ENCODE measurements at regions not wholly inside any gene's neighbourhood (a gene's known extent, or its start where the extent isn't known, plus 50 kb on each side); places are given as distances from the start of the nearest gene placed in this dataset.

DNA sequence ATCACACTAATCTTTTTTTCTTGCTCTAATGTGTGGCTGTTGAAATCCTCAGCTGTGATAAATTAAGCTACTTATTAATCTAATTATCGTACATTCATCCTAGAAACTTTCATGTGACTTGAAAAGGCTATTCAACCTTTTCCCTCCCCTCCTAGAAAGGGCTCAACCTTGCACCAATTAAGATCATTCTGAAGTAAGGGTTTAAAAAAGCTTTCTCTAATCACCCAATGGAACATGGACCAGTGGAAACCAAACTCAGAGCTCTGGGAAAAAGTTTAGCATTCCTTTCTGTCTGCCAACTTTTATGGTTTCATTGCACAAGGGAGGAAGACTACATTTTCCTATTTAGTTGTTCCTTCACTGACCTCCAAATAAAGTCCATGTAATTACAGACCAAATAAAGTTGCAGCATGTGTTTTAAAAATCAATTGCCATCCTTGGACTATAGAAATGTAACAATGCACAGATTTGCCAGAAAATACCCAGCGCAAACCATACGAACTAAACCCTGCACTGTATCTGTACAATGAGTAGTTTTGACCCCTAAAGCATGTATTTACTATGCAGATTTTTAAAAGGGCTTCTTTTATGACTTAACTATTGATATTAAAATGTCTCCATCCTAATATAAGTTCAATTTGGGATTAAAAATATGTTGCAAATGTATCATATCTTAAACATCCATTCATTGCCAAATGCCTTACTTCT is 142.6 kb upstream of the OTX2 start:
- Histone ChIP-seq H3K36me3 (no peaks in the 10 kb centered on the region), H3K9me3 (no peaks in the 10 kb centered on the region), H3K4me3 (no peak overlapping the region), H3K4me1 (no peaks in the 10 kb centered on the region), H3K27ac (no peak overlapping the region), H3K27me3 (no peaks in the 10 kb centered on the region)
- DNase-seq (ENCODE audit: low spot score): no peak
- TF ChIP-seq, protein P1, sequence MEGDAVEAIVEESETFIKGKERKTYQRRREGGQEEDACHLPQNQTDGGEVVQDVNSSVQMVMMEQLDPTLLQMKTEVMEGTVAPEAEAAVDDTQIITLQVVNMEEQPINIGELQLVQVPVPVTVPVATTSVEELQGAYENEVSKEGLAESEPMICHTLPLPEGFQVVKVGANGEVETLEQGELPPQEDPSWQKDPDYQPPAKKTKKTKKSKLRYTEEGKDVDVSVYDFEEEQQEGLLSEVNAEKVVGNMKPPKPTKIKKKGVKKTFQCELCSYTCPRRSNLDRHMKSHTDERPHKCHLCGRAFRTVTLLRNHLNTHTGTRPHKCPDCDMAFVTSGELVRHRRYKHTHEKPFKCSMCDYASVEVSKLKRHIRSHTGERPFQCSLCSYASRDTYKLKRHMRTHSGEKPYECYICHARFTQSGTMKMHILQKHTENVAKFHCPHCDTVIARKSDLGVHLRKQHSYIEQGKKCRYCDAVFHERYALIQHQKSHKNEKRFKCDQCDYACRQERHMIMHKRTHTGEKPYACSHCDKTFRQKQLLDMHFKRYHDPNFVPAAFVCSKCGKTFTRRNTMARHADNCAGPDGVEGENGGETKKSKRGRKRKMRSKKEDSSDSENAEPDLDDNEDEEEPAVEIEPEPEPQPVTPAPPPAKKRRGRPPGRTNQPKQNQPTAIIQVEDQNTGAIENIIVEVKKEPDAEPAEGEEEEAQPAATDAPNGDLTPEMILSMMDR (IDR thresholded peaks at IDR 0.05): no peak

DNA sequence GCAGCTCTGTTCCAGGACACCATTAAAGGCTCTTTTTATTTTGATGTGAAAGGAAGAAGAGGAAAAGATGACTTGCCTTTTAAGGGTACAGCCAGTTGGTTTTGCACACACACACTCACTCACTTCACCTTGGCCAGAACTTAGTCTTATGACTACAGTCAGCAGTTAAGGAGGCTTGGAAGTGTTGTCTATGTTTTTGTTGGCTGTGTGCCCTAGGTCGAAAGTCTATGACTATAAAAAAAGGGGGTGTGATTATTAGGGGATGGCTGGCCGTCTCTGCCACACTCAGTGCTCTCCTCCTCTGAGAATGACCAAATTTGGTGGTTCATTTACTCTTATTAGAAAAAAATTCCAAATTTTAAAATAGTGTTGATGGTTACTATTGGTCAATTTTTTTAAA is 139.5 kb upstream of the OTX2 start:
- Histone ChIP-seq H3K27ac (no peak overlapping the region), H3K4me3 (no peak overlapping the region), H3K4me1 (no peaks in the 10 kb centered on the region), H3K27me3 (no peaks in the 10 kb centered on the region), H3K9me3 (no peaks in the 10 kb centered on the region), H3K36me3 (no peaks in the 10 kb centered on the region)
- no peak for DNase-seq (ENCODE audit: low spot score)
- TF ChIP-seq, protein P1 (IDR thresholded peaks at IDR 0.05): no peak

DNA sequence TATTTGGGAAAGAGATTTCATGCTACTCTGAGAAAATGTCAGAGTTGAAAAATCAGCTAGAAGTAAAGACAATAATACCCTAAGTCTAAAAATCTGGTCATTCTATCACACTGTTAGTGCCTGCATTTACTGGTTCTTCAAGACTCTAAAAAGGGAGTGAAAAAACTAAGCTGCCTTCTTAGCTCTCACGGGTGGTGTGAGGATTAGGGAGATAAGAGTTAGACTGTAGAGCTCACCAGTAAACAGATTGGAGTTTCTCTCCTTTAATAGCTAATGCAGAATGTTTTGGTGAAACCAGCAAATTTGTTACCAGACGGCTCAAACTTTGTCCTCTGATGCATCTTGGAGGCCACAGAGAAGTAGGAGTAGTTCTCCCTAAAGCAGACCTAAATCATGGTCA is 135.0 kb upstream of the OTX2 start:
- H3K36me3 ChIP-seq: no peaks in the 10 kb centered on the region
- H3K27me3 ChIP-seq: no peaks in the 10 kb centered on the region
- H3K9me3 ChIP-seq: peaks cover 0 to 12% of the 10 kb centered on the region in 2 donors
- no peaks in the 10 kb centered on the region for H3K4me1 ChIP-seq
- DNase-seq (ENCODE audit: low spot score): no peak
- no peak overlapping the region for H3K4me3 ChIP-seq
- TF ChIP-seq, protein P1 (IDR thresholded peaks at IDR 0.05): no peak
- no peak overlapping the region for H3K27ac ChIP-seq

DNA sequence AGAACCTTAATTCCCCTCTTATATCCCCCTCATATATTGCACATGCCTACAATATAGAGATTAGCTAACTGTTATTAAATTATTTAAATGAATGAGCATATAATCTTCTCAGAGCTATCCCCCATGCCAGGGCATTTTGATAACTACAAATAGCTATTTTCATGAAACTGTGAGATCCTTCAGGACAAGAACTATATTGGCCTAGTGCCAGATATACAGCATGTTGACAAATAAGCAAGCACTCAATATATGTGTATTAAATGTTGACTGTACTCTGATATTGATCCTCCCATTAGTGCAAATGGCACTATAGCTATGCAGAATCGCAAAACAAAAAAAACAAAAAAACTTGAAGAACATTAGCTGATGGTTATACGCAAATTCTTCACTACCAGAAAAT is 134.1 kb upstream of the OTX2 start:
- DNase-seq (ENCODE audit: low spot score): no peak
- TF ChIP-seq, protein P1 (IDR thresholded peaks at IDR 0.05): no peak
- no peaks in the 10 kb centered on the region for H3K36me3 ChIP-seq
- no peaks in the 10 kb centered on the region for H3K27me3 ChIP-seq
- peaks cover 0 to 12% of the 10 kb centered on the region in 2 donors for H3K9me3 ChIP-seq
- H3K4me3 ChIP-seq: no peak overlapping the region
- H3K27ac ChIP-seq: no peak overlapping the region
- H3K4me1 ChIP-seq: no peaks in the 10 kb centered on the region

DNA sequence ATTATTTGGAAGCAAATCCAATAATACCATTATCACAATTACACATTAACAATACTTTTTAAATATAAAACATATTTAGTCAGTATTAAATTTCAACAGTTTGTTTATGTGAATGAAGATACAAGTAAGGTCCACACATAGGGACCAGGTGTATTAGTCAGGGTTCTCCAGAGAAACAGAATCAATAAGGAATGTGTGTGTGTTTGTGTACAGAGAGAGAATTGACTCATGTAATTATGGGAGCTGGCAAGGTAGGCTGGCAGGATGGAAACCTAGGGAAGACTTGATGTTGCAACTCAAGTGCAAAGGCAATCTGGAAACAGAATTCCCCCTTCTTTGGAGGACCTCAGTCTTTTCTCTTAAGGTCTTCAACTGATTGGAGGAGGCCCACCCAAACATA is 123.2 kb upstream of the OTX2 start:
- Histone ChIP-seq H3K36me3 (no peaks in the 10 kb centered on the region), H3K4me3 (no peak overlapping the region), H3K27ac (no peak overlapping the region), H3K9me3 (no peaks in the 10 kb centered on the region), H3K4me1 (no peaks in the 10 kb centered on the region), H3K27me3 (no peaks in the 10 kb centered on the region)
- TF ChIP-seq, protein P1 (IDR thresholded peaks at IDR 0.05): no peak
- DNase-seq (ENCODE audit: low spot score): no peak
